ENCODE measurements at regions not wholly inside any gene's neighbourhood (a gene's known extent, or its start where the extent isn't known, plus 50 kb on each side); places are given as distances from the start of the nearest gene placed in this dataset.

DNA sequence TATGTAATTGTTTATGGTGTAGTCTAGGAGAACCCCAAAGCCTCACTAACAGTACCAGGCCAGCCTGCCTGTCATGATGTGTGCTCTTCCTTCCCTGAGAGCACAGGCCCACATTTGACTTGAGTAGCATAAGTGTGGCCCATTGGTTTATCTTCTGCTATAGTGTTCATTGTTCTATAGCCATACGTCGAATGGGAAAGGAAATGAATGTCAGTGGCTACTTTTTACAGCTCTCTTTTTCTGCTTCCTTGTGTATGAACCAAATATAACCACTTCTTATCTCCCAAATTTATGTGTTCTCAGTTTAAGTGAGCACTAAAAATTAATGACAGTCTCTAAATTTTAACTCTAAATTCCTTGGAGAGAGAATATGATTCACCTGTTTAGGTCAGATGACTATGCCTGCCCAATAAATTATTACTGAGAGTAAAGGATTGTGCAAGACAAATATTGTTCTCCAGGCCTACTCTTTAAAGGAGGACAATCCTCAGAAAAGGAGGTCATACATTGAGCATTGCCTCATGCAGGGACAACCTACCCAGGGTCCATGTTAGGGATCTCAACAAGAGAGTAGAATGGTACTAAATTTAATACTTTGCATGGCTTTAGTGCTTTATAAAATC lies 222.9 kb upstream of the ARHGAP20 start:
- H3K27ac ChIP-seq = no peak overlapping the region
- H3K27me3 ChIP-seq = no peaks in the 10 kb centered on the region
- H3K4me3 ChIP-seq = no peak overlapping the region
- no peak for DNase-seq (ENCODE audit: low spot score)
- no peaks in the 10 kb centered on the region for H3K9me3 ChIP-seq
- H3K4me1 ChIP-seq = no peaks in the 10 kb centered on the region
- H3K36me3 ChIP-seq = no peaks in the 10 kb centered on the region
- TF ChIP-seq, protein P1, sequence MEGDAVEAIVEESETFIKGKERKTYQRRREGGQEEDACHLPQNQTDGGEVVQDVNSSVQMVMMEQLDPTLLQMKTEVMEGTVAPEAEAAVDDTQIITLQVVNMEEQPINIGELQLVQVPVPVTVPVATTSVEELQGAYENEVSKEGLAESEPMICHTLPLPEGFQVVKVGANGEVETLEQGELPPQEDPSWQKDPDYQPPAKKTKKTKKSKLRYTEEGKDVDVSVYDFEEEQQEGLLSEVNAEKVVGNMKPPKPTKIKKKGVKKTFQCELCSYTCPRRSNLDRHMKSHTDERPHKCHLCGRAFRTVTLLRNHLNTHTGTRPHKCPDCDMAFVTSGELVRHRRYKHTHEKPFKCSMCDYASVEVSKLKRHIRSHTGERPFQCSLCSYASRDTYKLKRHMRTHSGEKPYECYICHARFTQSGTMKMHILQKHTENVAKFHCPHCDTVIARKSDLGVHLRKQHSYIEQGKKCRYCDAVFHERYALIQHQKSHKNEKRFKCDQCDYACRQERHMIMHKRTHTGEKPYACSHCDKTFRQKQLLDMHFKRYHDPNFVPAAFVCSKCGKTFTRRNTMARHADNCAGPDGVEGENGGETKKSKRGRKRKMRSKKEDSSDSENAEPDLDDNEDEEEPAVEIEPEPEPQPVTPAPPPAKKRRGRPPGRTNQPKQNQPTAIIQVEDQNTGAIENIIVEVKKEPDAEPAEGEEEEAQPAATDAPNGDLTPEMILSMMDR (IDR thresholded peaks at IDR 0.05) = no peak

DNA sequence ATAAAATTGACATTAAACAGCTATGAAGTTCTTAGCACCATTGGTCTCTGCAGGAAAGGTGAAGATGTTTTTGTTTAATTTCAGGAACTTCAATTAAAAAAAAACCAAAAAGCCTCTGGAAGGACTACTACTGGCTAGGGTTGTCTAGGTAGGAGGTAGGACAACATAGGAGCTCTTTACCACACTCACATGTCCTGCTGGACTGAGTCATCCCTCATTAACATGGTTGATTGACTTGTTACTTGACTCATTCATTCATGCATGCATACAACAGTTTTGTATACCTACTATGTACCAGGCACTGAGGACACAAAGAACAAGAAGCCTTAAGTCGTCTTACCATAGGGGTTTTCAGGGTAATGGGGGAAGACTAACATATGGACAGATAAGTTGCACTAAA lies 216.9 kb upstream of the ARHGAP20 start:
- Histone ChIP-seq H3K27me3 (no peaks in the 10 kb centered on the region), H3K4me1 (no peaks in the 10 kb centered on the region), H3K4me3 (no peak overlapping the region), H3K9me3 (no peaks in the 10 kb centered on the region), H3K36me3 (no peaks in the 10 kb centered on the region), H3K27ac (no peak overlapping the region)
- no peak for DNase-seq (ENCODE audit: low spot score)
- TF ChIP-seq, protein P1 (IDR thresholded peaks at IDR 0.05) = no peak

DNA sequence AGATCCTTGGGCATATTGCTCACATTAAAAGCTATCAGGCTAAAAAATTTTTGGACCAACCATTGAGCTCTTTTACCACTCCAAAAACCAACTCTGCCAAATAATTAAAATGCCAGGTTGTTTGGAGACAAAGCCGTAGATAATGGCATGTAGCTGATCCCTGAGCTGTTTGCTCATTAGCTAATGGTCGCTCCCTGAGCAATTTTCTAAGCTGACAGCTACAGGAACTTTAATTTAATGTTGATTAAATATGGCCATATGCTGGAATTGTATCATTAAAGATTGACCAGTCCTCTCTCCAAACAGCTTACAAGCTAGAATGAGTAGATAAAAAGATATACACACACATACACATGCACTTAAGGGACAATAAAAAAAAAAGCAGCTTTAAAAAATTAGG lies 216.2 kb upstream of the ARHGAP20 start:
- no peak overlapping the region for H3K4me3 ChIP-seq
- DNase-seq (ENCODE audit: low spot score) = no peak
- TF ChIP-seq, protein P1 (IDR thresholded peaks at IDR 0.05) = no peak
- no peak overlapping the region for H3K27ac ChIP-seq
- H3K27me3 ChIP-seq = no peaks in the 10 kb centered on the region
- H3K36me3 ChIP-seq = no peaks in the 10 kb centered on the region
- no peaks in the 10 kb centered on the region for H3K9me3 ChIP-seq
- H3K4me1 ChIP-seq = no peaks in the 10 kb centered on the region

DNA sequence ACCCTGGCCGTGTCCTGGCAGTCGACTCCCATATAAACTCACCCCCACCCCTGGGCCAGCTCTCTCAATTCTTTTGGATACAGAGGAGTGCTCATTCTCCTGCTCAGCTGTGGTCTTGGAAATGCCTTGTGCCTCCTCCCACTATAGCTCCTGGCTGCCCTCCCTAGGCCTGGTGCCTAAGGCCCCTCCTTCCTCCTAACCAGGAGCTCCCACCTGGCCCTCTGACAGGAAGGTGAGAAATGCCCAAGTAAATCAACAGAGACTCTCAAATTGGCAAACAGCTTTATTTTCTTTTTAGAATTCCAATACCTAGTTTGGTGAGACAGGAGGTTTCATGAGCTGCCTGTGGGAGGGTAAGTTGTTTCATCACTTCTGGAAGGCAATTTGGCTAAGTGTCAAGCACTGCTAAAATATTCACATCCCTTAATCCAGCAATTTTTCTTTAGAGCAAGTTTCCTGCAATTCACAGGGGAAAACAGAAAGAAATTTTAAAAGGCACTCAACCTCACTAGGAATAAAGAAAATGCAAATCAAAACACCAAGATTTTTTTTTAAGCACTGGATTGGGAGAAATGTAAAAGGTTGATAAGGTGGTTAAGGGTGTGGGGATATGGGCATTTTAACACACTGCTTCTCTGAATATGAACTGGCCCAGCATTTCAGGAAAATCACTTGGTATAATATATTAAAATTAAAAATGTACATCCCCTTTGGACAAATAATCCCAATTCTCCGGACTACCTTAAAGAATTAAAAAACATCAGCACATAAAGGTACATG lies 209.7 kb upstream of the ARHGAP20 start:
- H3K9me3 ChIP-seq = no peaks in the 10 kb centered on the region
- H3K27ac ChIP-seq = no peak overlapping the region
- no peaks in the 10 kb centered on the region for H3K27me3 ChIP-seq
- H3K4me3 ChIP-seq = no peak overlapping the region
- H3K4me1 ChIP-seq = no peaks in the 10 kb centered on the region
- no peaks in the 10 kb centered on the region for H3K36me3 ChIP-seq
- no peak for DNase-seq (ENCODE audit: low spot score)
- TF ChIP-seq, protein P1 (IDR thresholded peaks at IDR 0.05) = no peak

DNA sequence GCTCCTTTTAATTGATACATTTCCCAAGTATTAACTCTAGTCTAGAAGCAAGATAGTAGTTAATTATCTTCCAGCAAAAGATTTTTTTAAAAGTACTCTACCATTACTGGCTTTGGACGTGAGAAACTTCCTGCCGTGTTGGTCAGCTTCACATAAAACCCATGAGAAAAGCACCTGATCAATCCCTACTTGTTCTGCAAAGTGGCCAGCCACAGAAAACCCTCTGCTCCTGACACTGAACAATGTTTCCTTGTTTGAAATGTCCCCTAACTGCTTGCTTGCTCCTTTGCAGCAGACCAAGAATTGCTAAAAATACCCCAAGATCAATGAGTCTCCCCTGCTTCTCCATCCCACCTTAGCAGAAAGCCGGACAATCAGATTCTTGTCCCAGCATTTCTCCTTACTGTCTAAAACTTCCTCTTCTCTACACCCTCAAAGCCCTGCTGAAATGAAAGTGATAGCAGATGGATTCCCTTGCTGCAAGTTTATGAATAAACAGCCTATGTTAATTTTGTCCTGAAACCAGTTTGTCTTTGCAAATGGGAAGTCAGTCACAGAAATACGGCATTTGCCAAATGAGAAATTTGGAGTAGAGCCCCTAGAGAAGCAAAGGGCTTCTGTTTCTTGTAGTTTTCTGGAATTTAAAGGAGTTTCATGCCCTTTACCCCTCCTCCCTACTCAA lies 207.1 kb upstream of the ARHGAP20 start:
- TF ChIP-seq, protein P1 (IDR thresholded peaks at IDR 0.05) = no peak
- Histone ChIP-seq H3K4me1 (no peaks in the 10 kb centered on the region), H3K36me3 (no peaks in the 10 kb centered on the region), H3K9me3 (no peaks in the 10 kb centered on the region), H3K27ac (no peak overlapping the region), H3K27me3 (no peaks in the 10 kb centered on the region), H3K4me3 (no peak overlapping the region)
- no peak for DNase-seq (ENCODE audit: low spot score)

Data from right atrium auricular region (tissue), 2 donors.